ENCODE measurements at regions not wholly inside any gene's neighbourhood (a gene's known extent, or its start where the extent isn't known, plus 50 kb on each side); places are given as distances from the start of the nearest gene placed in this dataset.

- TF ChIP-seq RAD51 (IDR thresholded peaks at IDR 0.05), result no peak
- TF ChIP-seq CHD1 (IDR thresholded peaks at IDR 0.05; ENCODE audit: low read depth, low read length), result no peak
- TF ChIP-seq ZNF274 (IDR thresholded peaks at IDR 0.05; ENCODE audit: insufficient read depth, insufficient read length), result no peak
- no peak for TF ChIP-seq REST (IDR thresholded peaks at IDR 0.05; ENCODE audit: low read depth, low read length)
- TF ChIP-seq CTCF (IDR thresholded peaks at IDR 0.05 in 2 of 3, conservative IDR thresholded peaks at IDR 0.05 in 1 of 3; ENCODE audit: control insufficient read depth in 2 of 3, extremely low read depth in 1 of 3, insufficient read depth in 1 of 3, low read depth in 3 of 3, low read length in 3 of 3), result no peak
- TF ChIP-seq EZH2 (IDR thresholded peaks at IDR 0.05; ENCODE audit: borderline replicate concordance, control insufficient read depth, low read depth, low read length), result no peak
Observed at GRCh38 chr5:73354406-73354805, 94.2 kb downstream of the FOXD1 start.
